Esophagus muscularis mucosa (tissue), 4 donors: ENCODE measurements at regions not wholly inside any gene's neighbourhood (a gene's known extent, or its start where the extent isn't known, plus 50 kb on each side); places are given as distances from the start of the nearest gene placed in this dataset.

Source experiments
- EP300 ChIP-seq: sonication (generic); formaldehyde crosslinking; IDR thresholded peaks from one replicate; pipeline ENCODE4 v1.6.1; 2017; ENCODE audit warnings: antibody characterized with exemption
- POLR2A ChIP-seq: fragments of 450-650 bp; IDR thresholded peaks from one replicate; pipeline ENCODE4 v1.6.1; 2017; ENCODE audit warnings: antibody characterized with exemption, moderate library complexity, mild to moderate bottlenecking, low read depth
- TF ChIP-seq, protein P1 (sequence below), 3 experiments: fragments of 200-600 bp in 2 of 3; fragments of 450-650 bp in 1 of 3; sonication (generic) in 2 of 3; IDR thresholded peaks; one replicate each; pipeline ENCODE4 v1.5.1; 2017 to 2019; ENCODE audit warnings: antibody characterized with exemption in 3 of 3, mild to moderate bottlenecking in 2 of 3, moderate library complexity in 1 of 3

DNA sequence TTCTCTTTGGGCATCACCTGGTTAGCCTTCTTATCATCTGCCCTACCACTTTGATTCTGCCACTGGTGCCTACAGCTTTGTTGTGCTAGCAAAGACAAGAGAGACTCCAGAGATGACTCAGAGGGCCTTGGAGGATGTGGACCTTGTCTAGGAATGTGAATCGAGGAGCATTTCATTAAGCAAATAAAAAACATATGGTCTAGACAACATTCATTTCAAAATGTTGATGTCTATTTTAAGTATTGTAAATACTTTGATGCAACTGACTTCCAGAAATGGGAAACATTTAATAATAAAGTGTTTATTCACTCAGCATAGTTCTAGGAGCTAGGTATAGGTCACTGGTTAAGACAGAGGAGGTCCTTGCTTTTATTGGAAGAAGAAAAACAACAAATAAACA lies 195.5 kb downstream of the CDCA7 start:
- no peak for TF ChIP-seq POLR2A
- TF ChIP-seq, protein P1, sequence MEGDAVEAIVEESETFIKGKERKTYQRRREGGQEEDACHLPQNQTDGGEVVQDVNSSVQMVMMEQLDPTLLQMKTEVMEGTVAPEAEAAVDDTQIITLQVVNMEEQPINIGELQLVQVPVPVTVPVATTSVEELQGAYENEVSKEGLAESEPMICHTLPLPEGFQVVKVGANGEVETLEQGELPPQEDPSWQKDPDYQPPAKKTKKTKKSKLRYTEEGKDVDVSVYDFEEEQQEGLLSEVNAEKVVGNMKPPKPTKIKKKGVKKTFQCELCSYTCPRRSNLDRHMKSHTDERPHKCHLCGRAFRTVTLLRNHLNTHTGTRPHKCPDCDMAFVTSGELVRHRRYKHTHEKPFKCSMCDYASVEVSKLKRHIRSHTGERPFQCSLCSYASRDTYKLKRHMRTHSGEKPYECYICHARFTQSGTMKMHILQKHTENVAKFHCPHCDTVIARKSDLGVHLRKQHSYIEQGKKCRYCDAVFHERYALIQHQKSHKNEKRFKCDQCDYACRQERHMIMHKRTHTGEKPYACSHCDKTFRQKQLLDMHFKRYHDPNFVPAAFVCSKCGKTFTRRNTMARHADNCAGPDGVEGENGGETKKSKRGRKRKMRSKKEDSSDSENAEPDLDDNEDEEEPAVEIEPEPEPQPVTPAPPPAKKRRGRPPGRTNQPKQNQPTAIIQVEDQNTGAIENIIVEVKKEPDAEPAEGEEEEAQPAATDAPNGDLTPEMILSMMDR (IDR thresholded peaks at IDR 0.05), result no peak
- TF ChIP-seq EP300, result no peak
